Gastrocnemius medialis (tissue), 4 donors: ENCODE measurements at regions not wholly inside any gene's neighbourhood (a gene's known extent, or its start where the extent isn't known, plus 50 kb on each side); places are given as distances from the start of the nearest gene placed in this dataset.

Experiments used
- ATAC-seq, 2 donors: fragments of 150-250 bp; one replicate each; pipeline ENCODE4 v1.9.1; 2016
- DNase-seq, 2 donors: peaks; one replicate each; pipeline ENCODE4 v3.0.0-alpha.2; 2019
- H3K27ac ChIP-seq, 4 donors: fragments of 200-600 bp; sonication (generic); 1 replicate in 1 of 4; 2 replicates in 3 of 4; pipeline ENCODE4 v1.5.1; 2016 to 2018; ENCODE audit warnings: mild to moderate bottlenecking in 2 of 4, moderate library complexity in 1 of 4
- H3K27me3 ChIP-seq, 3 donors: fragments of 200-600 bp; sonication (generic) in 2 of 3; 1 replicate in 1 of 3; 2 replicates in 2 of 3; pipeline versions ENCODE4 v1.5.1 to v1.6.0; 2016 to 2019; ENCODE audit warnings: mild to moderate bottlenecking in 1 of 3, moderate library complexity in 1 of 3
- H3K36me3 ChIP-seq, 2 donors: fragments of 200-600 bp; sonication (generic) in 1 of 2; one replicate each; pipeline ENCODE4 v1.5.1; 2017 to 2018
- H3K4me1 ChIP-seq, 2 donors: fragments of 200-600 bp; sonication (generic) in 1 of 2; one replicate each; pipeline ENCODE4 v1.5.1; 2016 to 2017; ENCODE audit warnings: mild to moderate bottlenecking in 2 of 2
- H3K4me3 ChIP-seq, 4 donors: fragments of 200-600 bp; sonication (generic) in 3 of 4; 1 replicate in 1 of 4; 2 replicates in 3 of 4; pipeline ENCODE4 v1.5.1; 2016 to 2019; ENCODE audit warnings: mild to moderate bottlenecking in 2 of 4
- H3K9me3 ChIP-seq, 3 donors: fragments of 200-600 bp; sonication (generic) in 2 of 3; 1 replicate in 1 of 3; 2 replicates in 2 of 3; pipeline ENCODE4 v1.5.1; 2016 to 2019
- POLR2A ChIP-seq, 2 donors: fragments of 450-650 bp; IDR thresholded peaks; one replicate each; pipeline ENCODE4 v1.6.1; 2017; ENCODE audit warnings: antibody characterized with exemption in 2 of 2, mild to moderate bottlenecking in 2 of 2, moderate library complexity in 2 of 2
- in situ Hi-C, 4 donors: fragments of 200-750 bp; cut with MboI; loops; one replicate each; pipeline versions ENCODE4 v1.15.0 to v1.8.0; 2017; ENCODE audit warnings: low sequenced_read_pairs in 4 of 4
- intact Hi-C: fragments of 100-400 bp; cut with DNase I; formaldehyde crosslinking; loops from one replicate; pipeline ENCODE4 v1.15.1; 2023; ENCODE audit warnings: low total_unique reads
- TF ChIP-seq, protein P1 (sequence below), 5 experiments: fragments of 450-650 bp in 3 of 5; fragments of 200-600 bp in 2 of 5; sonication (generic) in 2 of 5; IDR thresholded peaks in 4 of 5; conservative IDR thresholded peaks in 1 of 5; 1 replicate in 4 of 5; 2 replicates in 1 of 5; pipeline ENCODE4 v1.5.1; 2016 to 2019; ENCODE audit warnings: antibody characterized with exemption in 5 of 5, mild to moderate bottlenecking in 3 of 5, moderate library complexity in 3 of 5

DNA sequence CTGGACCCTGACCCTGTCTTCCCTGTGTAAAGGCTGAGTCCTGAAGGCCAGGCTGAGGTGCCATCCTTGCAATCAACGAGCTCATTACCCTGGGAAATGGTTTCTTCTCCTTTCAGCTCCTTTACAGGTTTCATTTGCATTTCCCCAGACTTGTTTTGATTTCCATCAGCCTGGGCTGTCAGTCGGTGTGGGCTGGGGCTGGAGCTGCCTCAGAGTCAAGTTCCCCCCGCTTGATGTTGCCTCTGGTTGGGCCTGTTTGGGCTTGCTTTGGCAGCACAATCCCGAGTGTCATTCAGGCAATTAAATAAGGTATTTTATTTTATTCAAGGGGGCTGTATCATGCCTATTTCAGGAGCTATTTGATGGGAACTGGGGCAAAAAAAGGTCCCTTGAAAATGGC, 424.9 kb downstream of the INSC start:
- ATAC-seq (no peak), DNase-seq (no peak)
- TF ChIP-seq, protein P1, sequence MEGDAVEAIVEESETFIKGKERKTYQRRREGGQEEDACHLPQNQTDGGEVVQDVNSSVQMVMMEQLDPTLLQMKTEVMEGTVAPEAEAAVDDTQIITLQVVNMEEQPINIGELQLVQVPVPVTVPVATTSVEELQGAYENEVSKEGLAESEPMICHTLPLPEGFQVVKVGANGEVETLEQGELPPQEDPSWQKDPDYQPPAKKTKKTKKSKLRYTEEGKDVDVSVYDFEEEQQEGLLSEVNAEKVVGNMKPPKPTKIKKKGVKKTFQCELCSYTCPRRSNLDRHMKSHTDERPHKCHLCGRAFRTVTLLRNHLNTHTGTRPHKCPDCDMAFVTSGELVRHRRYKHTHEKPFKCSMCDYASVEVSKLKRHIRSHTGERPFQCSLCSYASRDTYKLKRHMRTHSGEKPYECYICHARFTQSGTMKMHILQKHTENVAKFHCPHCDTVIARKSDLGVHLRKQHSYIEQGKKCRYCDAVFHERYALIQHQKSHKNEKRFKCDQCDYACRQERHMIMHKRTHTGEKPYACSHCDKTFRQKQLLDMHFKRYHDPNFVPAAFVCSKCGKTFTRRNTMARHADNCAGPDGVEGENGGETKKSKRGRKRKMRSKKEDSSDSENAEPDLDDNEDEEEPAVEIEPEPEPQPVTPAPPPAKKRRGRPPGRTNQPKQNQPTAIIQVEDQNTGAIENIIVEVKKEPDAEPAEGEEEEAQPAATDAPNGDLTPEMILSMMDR (IDR thresholded peaks at IDR 0.05 in 4 of 5, conservative IDR thresholded peaks at IDR 0.05 in 1 of 5): no peak
- TF ChIP-seq POLR2A (IDR thresholded peaks at IDR 0.05): no peak
- Histone ChIP-seq H3K27me3 (no peaks in the 10 kb centered on the region), H3K4me3 (no peak overlapping the region), H3K27ac (no peak overlapping the region), H3K4me1 (no peaks in the 10 kb centered on the region), H3K36me3 (no peaks in the 10 kb centered on the region), H3K9me3 (no peaks in the 10 kb centered on the region)
- intact Hi-C loops (no loop called here), in situ Hi-C loops (no loop called here)

DNA sequence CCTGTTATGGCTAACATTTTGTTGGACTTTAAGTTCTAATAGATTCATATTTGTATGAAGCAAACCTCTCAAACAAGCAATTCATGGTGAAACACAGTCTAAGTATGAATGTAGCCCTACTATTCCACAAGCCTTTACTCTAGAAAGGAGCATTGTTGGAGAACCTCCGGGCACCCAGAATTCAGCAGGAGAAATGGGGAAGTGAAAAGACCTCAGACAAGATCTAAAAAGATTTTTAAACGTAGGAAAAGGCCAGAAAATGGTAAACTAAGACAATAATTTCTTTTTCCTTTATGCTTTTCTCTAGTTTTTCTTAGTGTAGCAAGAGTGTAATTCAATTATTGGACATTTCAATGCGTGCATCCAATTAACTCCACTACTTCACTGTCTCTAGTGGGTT, 426.4 kb downstream of the INSC start:
- DNase-seq (no peak), ATAC-seq (no peak)
- in situ Hi-C loops: no loop called here
- Histone ChIP-seq H3K36me3 (no peaks in the 10 kb centered on the region), H3K4me3 (no peak overlapping the region), H3K27ac (no peak overlapping the region), H3K27me3 (no peaks in the 10 kb centered on the region), H3K9me3 (no peaks in the 10 kb centered on the region), H3K4me1 (no peaks in the 10 kb centered on the region)
- TF ChIP-seq, protein P1 (IDR thresholded peaks at IDR 0.05 in 4 of 5, conservative IDR thresholded peaks at IDR 0.05 in 1 of 5): no peak
- no peak for TF ChIP-seq POLR2A (IDR thresholded peaks at IDR 0.05)
- intact Hi-C loops: no loop called here

DNA sequence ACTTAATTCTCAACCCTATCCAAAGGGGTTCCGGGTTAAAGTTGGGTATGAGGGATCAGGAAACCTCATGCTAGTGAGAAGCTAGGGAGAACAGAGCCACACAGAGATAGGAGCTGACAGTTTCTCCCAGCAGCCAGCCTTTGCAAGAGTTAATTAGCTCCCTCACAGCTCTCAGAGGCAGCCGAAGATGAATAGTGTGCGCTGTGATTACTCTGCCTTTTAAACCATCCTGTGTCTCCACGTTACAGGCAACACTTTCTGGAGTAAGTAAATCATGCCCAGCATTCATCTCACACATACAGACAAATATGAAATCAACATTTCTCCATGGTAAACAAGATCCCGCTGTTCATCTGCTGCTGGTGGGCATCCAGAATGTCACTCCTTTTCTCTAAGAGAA, 429.6 kb downstream of the INSC start:
- H3K4me3 ChIP-seq: no peak overlapping the region
- intact Hi-C loops (no loop called here), in situ Hi-C loops (no loop called here)
- DNase-seq (no peak), ATAC-seq (no peak)
- H3K27ac ChIP-seq: no peak overlapping the region
- no peaks in the 10 kb centered on the region for H3K36me3 ChIP-seq
- no peaks in the 10 kb centered on the region for H3K9me3 ChIP-seq
- H3K4me1 ChIP-seq: no peaks in the 10 kb centered on the region
- TF ChIP-seq, protein P1 (IDR thresholded peaks at IDR 0.05 in 4 of 5, conservative IDR thresholded peaks at IDR 0.05 in 1 of 5): no peak
- TF ChIP-seq POLR2A (IDR thresholded peaks at IDR 0.05): no peak
- no peaks in the 10 kb centered on the region for H3K27me3 ChIP-seq

DNA sequence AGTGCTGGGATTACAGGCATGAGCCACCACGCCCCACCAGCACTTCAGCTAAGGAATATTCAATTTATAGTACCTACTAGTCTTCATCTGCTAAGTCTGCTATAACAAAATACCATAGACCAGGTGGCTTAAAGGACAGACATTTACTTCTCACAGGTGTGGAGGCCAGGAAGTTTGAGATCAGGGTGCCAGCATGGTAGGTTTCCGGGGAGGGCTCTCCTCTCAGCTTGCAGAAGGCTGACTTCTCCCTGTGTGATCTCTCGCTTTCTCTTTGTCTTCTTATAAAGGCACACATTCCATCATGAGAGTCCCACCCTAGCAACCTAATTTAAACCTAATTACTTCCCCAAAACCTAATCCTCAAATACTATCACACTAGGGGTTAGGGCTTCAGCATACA, 433.0 kb downstream of the INSC start:
- Histone ChIP-seq H3K4me1 (no peaks in the 10 kb centered on the region), H3K36me3 (no peaks in the 10 kb centered on the region), H3K4me3 (no peak overlapping the region), H3K27ac (no peak overlapping the region), H3K9me3 (no peaks in the 10 kb centered on the region), H3K27me3 (no peaks in the 10 kb centered on the region)
- DNase-seq: no peak
- TF ChIP-seq, protein P1 (IDR thresholded peaks at IDR 0.05 in 4 of 5, conservative IDR thresholded peaks at IDR 0.05 in 1 of 5): no peak
- no peak for TF ChIP-seq POLR2A (IDR thresholded peaks at IDR 0.05)
- no peak for ATAC-seq
- intact Hi-C loops (no loop called here), in situ Hi-C loops (no loop called here)
